CD14-positive monocyte (primary cell): ENCODE measurements at regions not wholly inside any gene's neighbourhood (a gene's known extent, or its start where the extent isn't known, plus 50 kb on each side); places are given as distances from the start of the nearest gene placed in this dataset.

Experiments
- DNase-seq, 3 donors: peaks; one replicate each; pipeline ENCODE4 v3.0.0-alpha.2; 2011 to 2022
- H2AFZ ChIP-seq: 2 replicates; pipeline ENCODE4 v1.6.0; 2012; ENCODE audit warnings: mild to moderate bottlenecking, low read depth, low read length, inconsistent platforms; ENCODE audit not compliant: insufficient read depth, poor library complexity, severe bottlenecking
- H3K27ac ChIP-seq, 2 donors: 1 replicate in 1 of 2; 2 replicates in 1 of 2; pipeline ENCODE4 v1.5.1; 2012 to 2013; ENCODE audit warnings: low read length in 2 of 2, control low read depth in 1 of 2, inconsistent platforms in 1 of 2, low read depth in 1 of 2, mild to moderate bottlenecking in 1 of 2
- H3K27me3 ChIP-seq, 2 donors: one replicate each; pipeline versions ENCODE4 v1.6.0 to v1.6.1; 2011 to 2013; ENCODE audit warnings: low read length in 2 of 2; ENCODE audit not compliant: control insufficient read depth in 2 of 2, insufficient read depth in 2 of 2
- H3K36me3 ChIP-seq, 2 donors: replicated peaks in 1 of 2; 1 replicate in 1 of 2; 2 replicates in 1 of 2; pipeline versions ENCODE4 v1.5.1 to v1.6.1; 2012 to 2013; ENCODE audit warnings: low read length in 2 of 2, control low read depth in 1 of 2, inconsistent platforms in 1 of 2, mild to moderate bottlenecking in 1 of 2; ENCODE audit not compliant: insufficient read depth in 2 of 2, control insufficient read depth in 1 of 2
- H3K4me1 ChIP-seq, 2 donors: 1 replicate in 1 of 2; 2 replicates in 1 of 2; pipeline versions ENCODE4 v1.5.1 to v1.6.1; 2012 to 2013; ENCODE audit warnings: low read length in 2 of 2, control low read depth in 1 of 2, inconsistent platforms in 1 of 2, mild to moderate bottlenecking in 1 of 2, moderate library complexity in 1 of 2; ENCODE audit not compliant: insufficient read depth in 2 of 2, control insufficient read depth in 1 of 2
- H3K4me2 ChIP-seq: replicated peaks from 2 replicates; pipeline ENCODE3; 2012; ENCODE audit warnings: low read length, moderate library complexity, mild to moderate bottlenecking; ENCODE audit not compliant: poor library complexity, severe bottlenecking; ENCODE audit errors: extremely low read depth
- H3K4me3 ChIP-seq, 3 experiments: fragments of 200-600 bp in 1 of 3; sonication (generic) in 1 of 3; replicated peaks in 1 of 3; 1 replicate in 2 of 3; 2 replicates in 1 of 3; pipeline ENCODE4 v1.5.1; 2011 to 2013; ENCODE audit warnings: low read length in 3 of 3, mild to moderate bottlenecking in 3 of 3, control low read depth in 2 of 3, low read depth in 2 of 3, inconsistent platforms in 1 of 3, moderate library complexity in 1 of 3
- H3K79me2 ChIP-seq: 2 replicates; pipeline ENCODE4 v1.6.0; 2012; ENCODE audit warnings: mild to moderate bottlenecking, control low read depth, inconsistent platforms, low read length, moderate library complexity; ENCODE audit not compliant: insufficient read depth
- H3K9ac ChIP-seq: 2 replicates; pipeline ENCODE4 v1.6.0; 2017; ENCODE audit warnings: low read length, mild to moderate bottlenecking; ENCODE audit not compliant: insufficient read depth, poor library complexity, severe bottlenecking
- H3K9me3 ChIP-seq, 2 donors: replicated peaks in 1 of 2; 1 replicate in 1 of 2; 2 replicates in 1 of 2; pipeline versions ENCODE4 v1.5.1 to v1.6.1; 2012 to 2013; ENCODE audit warnings: low read length in 2 of 2, control low read depth in 1 of 2; ENCODE audit not compliant: control insufficient read depth in 1 of 2, insufficient read depth in 1 of 2
- H4K20me1 ChIP-seq: 2 replicates; pipeline ENCODE4 v1.6.0; 2012; ENCODE audit warnings: mild to moderate bottlenecking, low read length, control low read depth, moderate library complexity; ENCODE audit not compliant: insufficient read depth
- H3K27ac Mint-ChIP-seq, 7 donors: one replicate each; pipeline ENCODE4 v1.8.0; 2020; ENCODE audit warnings: mild to moderate bottlenecking in 7 of 7, mixed read lengths in 7 of 7, moderate library complexity in 6 of 7, inconsistent platforms in 2 of 7
- H3K27me3 Mint-ChIP-seq, 3 donors: one replicate each; pipeline ENCODE4 v1.8.0; 2021 to 2022; ENCODE audit warnings: low read depth in 3 of 3, mild to moderate bottlenecking in 3 of 3, mixed read lengths in 3 of 3, moderate library complexity in 3 of 3, inconsistent platforms in 1 of 3
- H3K36me3 Mint-ChIP-seq, 2 donors: one replicate each; pipeline ENCODE4 v1.8.0; 2020; ENCODE audit warnings: mixed read lengths in 2 of 2, inconsistent platforms in 1 of 2, mild to moderate bottlenecking in 1 of 2
- H3K4me1 Mint-ChIP-seq: one replicate; pipeline ENCODE4 v1.8.0; 2020; ENCODE audit warnings: mild to moderate bottlenecking, mixed read lengths
- H3K4me3 Mint-ChIP-seq, 2 donors: one replicate each; pipeline ENCODE4 v1.8.0; 2020; ENCODE audit warnings: mild to moderate bottlenecking in 2 of 2, mixed read lengths in 2 of 2, moderate library complexity in 1 of 2
- H3K9me3 Mint-ChIP-seq, 7 donors: one replicate each; pipeline ENCODE4 v1.8.0; 2020 to 2022; ENCODE audit warnings: mixed read lengths in 7 of 7, mild to moderate bottlenecking in 6 of 7, moderate library complexity in 6 of 7, inconsistent platforms in 2 of 7
- WGBS: methylation state at CpG from one replicate; pipeline ENCODE4 v1.1.5; 2013; ENCODE audit warnings: missing lambda C conversion rate; ENCODE audit not compliant: insufficient coverage; 5-methylcytosine and 5-hydroxymethylcytosine counted together
- intact Hi-C, 2 donors: fragments of 100-400 bp; cut with micrococcal nuclease; formaldehyde crosslinking; loops; one replicate each; pipeline versions ENCODE4 v1.15.0 to v1.15.1; 2023
- TF ChIP-seq, protein P1 (sequence below): fragments of 200-600 bp; IDR thresholded peaks from one replicate; pipeline ENCODE4 v1.8.0; 2022; ENCODE audit warnings: antibody characterized with exemption, mild to moderate bottlenecking

DNA sequence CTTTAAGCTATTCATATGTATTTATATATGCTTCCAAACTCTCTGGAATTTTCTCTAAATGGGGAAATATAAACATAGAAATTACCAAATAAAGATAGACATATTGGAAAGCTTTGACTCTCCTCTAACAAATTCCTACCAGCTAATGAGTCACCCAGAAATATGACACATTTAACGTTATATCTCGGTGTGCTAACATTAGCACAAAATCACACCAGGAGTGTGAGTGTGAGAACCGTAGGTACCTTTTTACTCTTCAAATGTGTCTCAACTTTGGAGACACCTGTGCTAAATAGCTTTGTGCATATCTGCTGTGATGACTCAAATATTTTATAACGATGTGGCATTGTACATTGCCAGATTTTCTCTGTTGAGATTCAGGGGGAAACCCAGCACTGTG, 714.4 kb downstream of the METTL15 start:
- Mint-ChIP-seq H3K27ac (no peak overlapping the region), H3K9me3 (peaks cover 0 to 6% (median 0%) of the 10 kb centered on the region in 7 donors), H3K4me3 (no peak overlapping the region), H3K4me1 (no peaks in the 10 kb centered on the region), H3K36me3 (no peaks in the 10 kb centered on the region), H3K27me3 (no peaks in the 10 kb centered on the region)
- DNase-seq: no peak
- TF ChIP-seq, protein P1, sequence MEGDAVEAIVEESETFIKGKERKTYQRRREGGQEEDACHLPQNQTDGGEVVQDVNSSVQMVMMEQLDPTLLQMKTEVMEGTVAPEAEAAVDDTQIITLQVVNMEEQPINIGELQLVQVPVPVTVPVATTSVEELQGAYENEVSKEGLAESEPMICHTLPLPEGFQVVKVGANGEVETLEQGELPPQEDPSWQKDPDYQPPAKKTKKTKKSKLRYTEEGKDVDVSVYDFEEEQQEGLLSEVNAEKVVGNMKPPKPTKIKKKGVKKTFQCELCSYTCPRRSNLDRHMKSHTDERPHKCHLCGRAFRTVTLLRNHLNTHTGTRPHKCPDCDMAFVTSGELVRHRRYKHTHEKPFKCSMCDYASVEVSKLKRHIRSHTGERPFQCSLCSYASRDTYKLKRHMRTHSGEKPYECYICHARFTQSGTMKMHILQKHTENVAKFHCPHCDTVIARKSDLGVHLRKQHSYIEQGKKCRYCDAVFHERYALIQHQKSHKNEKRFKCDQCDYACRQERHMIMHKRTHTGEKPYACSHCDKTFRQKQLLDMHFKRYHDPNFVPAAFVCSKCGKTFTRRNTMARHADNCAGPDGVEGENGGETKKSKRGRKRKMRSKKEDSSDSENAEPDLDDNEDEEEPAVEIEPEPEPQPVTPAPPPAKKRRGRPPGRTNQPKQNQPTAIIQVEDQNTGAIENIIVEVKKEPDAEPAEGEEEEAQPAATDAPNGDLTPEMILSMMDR: no peak
- Histone ChIP-seq H3K4me3 (no peak overlapping the region), H3K36me3 (no peaks in the 10 kb centered on the region), H3K4me2 (no peak overlapping the region), H3K9me3 (peaks cover 1 to 6% of the 10 kb centered on the region in 2 donors), H3K9ac (no peak overlapping the region), H3K27me3 (no peaks in the 10 kb centered on the region), H2AFZ (no peak overlapping the region), H3K79me2 (no peaks in the 10 kb centered on the region), H3K27ac (no peak overlapping the region), H3K4me1 (no peaks in the 10 kb centered on the region), H4K20me1 (no peaks in the 10 kb centered on the region)
- intact Hi-C loops: no loop called here
- WGBS: 100% methylated on average over 2 of the region's 4 CpGs

GRCh38 chr11:28820296-28820989, 712.3 kb downstream of the METTL15 start:
- Histone ChIP-seq H3K27ac (no peak overlapping the region), H3K4me2 (no peak overlapping the region), H3K79me2 (no peaks in the 10 kb centered on the region), H3K36me3 (no peaks in the 10 kb centered on the region), H3K9me3 (peaks cover 0 to 9% of the 10 kb centered on the region in 2 donors), H4K20me1 (no peaks in the 10 kb centered on the region), H3K27me3 (no peaks in the 10 kb centered on the region), H3K4me3 (no peak overlapping the region), H2AFZ (no peak overlapping the region), H3K4me1 (no peaks in the 10 kb centered on the region), H3K9ac (no peak overlapping the region)
- Mint-ChIP-seq H3K4me3 (no peak overlapping the region), H3K27ac (no peak overlapping the region), H3K4me1 (no peaks in the 10 kb centered on the region), H3K36me3 (no peaks in the 10 kb centered on the region), H3K9me3 (peaks cover 0 to 5% (median 2%) of the 10 kb centered on the region in 7 donors), H3K27me3 (no peaks in the 10 kb centered on the region)
- TF ChIP-seq, protein P1: no peak
- no CpG with 5 or more reads among the region's 2 CpGs for WGBS
- DNase-seq: no peak
- intact Hi-C loops: no loop called here
